HCT116 (cell line): ENCODE measurements at regions not wholly inside any gene's neighbourhood (a gene's known extent, or its start where the extent isn't known, plus 50 kb on each side); places are given as distances from the start of the nearest gene placed in this dataset.

ENCODE experiments used
- ATAC-seq: fragments of 200-7000 bp; cut with Tn5 transposase; 2 replicates; pipeline ENCODE4 v1.9.1; 2020; ENCODE audit warnings: mild to moderate bottlenecking, moderate library complexity
- BruUV-seq: library from RNA; stranded (reverse); fragments of 400-500 nt; replicated peaks from 2 replicates; lab custom pipeline; 2021; lab: Mats Ljungman, UMichigan
- CTCF ChIA-PET: fragments of 300-600 bp; sonication (Branson Sonifier 250); formaldehyde crosslinking; loops from one replicate; lab custom pipeline; 2021; ENCODE audit warnings: antibody characterized with exemption; lab: Charles Lee
- POLR2A ChIA-PET: fragments of 300-600, 350-600 bp; sonication (Branson Sonifier 250); formaldehyde crosslinking; loops from one replicate; lab custom pipeline; 2021; ENCODE audit warnings: antibody characterized with exemption; lab: Charles Lee
- RAD21 ChIA-PET, 2 experiments: fragments of 300-600 bp; sonication (Branson Sonifier 250); formaldehyde crosslinking; loops; one replicate each; lab custom pipeline; 2023; ENCODE audit warnings: low total read pairs in 2 of 2; ENCODE audit not compliant: uncharacterized antibody in 2 of 2, unreplicated experiment in 2 of 2, low non-redundant PET in 1 of 2; lab: Charles Lee
- DNase-seq: peaks from one replicate; pipeline ENCODE4 v3.0.0-alpha.2; 2010; ENCODE audit warnings: low read depth, low spot score
- H2AFZ ChIP-seq: fragments of 200-600 bp; shearing (Covaris generic), sonication (generic); 2 replicates; pipeline ENCODE4 v1.6.1; 2017; ENCODE audit warnings: low read depth, mixed run types, mixed read lengths, antibody characterized with exemption, low read length; ENCODE audit not compliant: poor library complexity, severe bottlenecking
- H3K27ac ChIP-seq: 2 replicates; pipeline ENCODE4 v1.5.1; 2012; ENCODE audit warnings: low read depth, low read length
- H3K27me3 ChIP-seq: fragments of 200-600 bp; sonication (generic); 2 replicates; pipeline ENCODE4 v1.6.1; 2016; ENCODE audit warnings: mixed run types, low read length, mixed read lengths; ENCODE audit not compliant: insufficient read depth
- H3K36me3 ChIP-seq, 2 experiments: fragments of 200-500 bp in 1 of 2; fragments of 200-600 bp in 1 of 2; sonication (Bioruptor generic) in 1 of 2; sonication (generic) in 1 of 2; 2 replicates each; pipeline versions ENCODE4 v1.5.1 to v1.6.1; 2014 to 2016; ENCODE audit warnings: low read length in 2 of 2, inconsistent platforms in 1 of 2, mixed read lengths in 1 of 2, mixed run types in 1 of 2; ENCODE audit not compliant: insufficient read depth in 2 of 2, control insufficient read depth in 1 of 2
- H3K4me1 ChIP-seq, 2 experiments: fragments of 200-600 bp in 1 of 2; sonication (generic) in 1 of 2; 2 replicates each; pipeline versions ENCODE4 v1.5.1 to v1.6.1; 2012 to 2017; ENCODE audit warnings: low read length in 2 of 2, inconsistent platforms in 1 of 2, mild to moderate bottlenecking in 1 of 2, mixed read lengths in 1 of 2, mixed run types in 1 of 2, moderate library complexity in 1 of 2; ENCODE audit not compliant: insufficient read depth in 2 of 2, control insufficient read depth in 1 of 2
- H3K4me2 ChIP-seq: fragments of 200-600 bp; sonication (generic); 2 replicates; pipeline ENCODE4 v1.6.1; 2017; ENCODE audit warnings: mixed run types, low read length, mixed read lengths
- H3K4me3 ChIP-seq, 2 experiments: fragments of 200-600 bp in 1 of 2; sonication (generic) in 1 of 2; replicated peaks in 1 of 2; 2 replicates each; pipeline ENCODE4 v1.5.1; 2011 to 2016; ENCODE audit warnings: low read length in 2 of 2, control low read depth in 1 of 2, low read depth in 1 of 2, mild to moderate bottlenecking in 1 of 2, mixed read lengths in 1 of 2, mixed run types in 1 of 2
- H3K79me2 ChIP-seq: fragments of 200-600 bp; sonication (generic); 2 replicates; pipeline ENCODE4 v1.6.1; 2017; ENCODE audit warnings: mild to moderate bottlenecking, mixed run types, low read length, moderate library complexity, mixed read lengths; ENCODE audit not compliant: insufficient read depth
- H3K9ac ChIP-seq: fragments of 200-600 bp; sonication (generic); 2 replicates; pipeline ENCODE4 v1.6.1; 2016; ENCODE audit warnings: low read length, mixed read lengths
- H3K9me2 ChIP-seq: fragments of 200-600 bp; sonication (generic), shearing (Covaris generic); 2 replicates; pipeline ENCODE4 v1.6.1; 2017; ENCODE audit warnings: mixed run types, mild to moderate bottlenecking, moderate library complexity; ENCODE audit not compliant: insufficient read depth
- H3K9me3 ChIP-seq, 2 experiments: fragments of 200-500 bp in 1 of 2; fragments of 200-600 bp in 1 of 2; sonication (Bioruptor generic) in 1 of 2; sonication (generic) in 1 of 2; 2 replicates each; pipeline ENCODE4 v1.6.1; 2014 to 2017; ENCODE audit warnings: low read length in 2 of 2, mixed read lengths in 2 of 2, inconsistent platforms in 1 of 2, low read depth in 1 of 2, mild to moderate bottlenecking in 1 of 2, mixed run types in 1 of 2, moderate library complexity in 1 of 2; ENCODE audit not compliant: control insufficient read depth in 1 of 2, insufficient read depth in 1 of 2
- H4K20me1 ChIP-seq: fragments of 200-600 bp; sonication (generic), shearing (Covaris generic); 2 replicates; pipeline ENCODE4 v1.6.1; 2017; ENCODE audit warnings: mixed run types, mild to moderate bottlenecking, moderate library complexity; ENCODE audit not compliant: insufficient read depth
- ELF1 ChIP-seq: IDR thresholded peaks from 2 replicates; pipeline ENCODE4 v1.6.1; 2012; ENCODE audit warnings: low read depth, borderline replicate concordance
- EZH2 ChIP-seq: fragments of 200-600 bp; sonication (generic); IDR thresholded peaks from 2 replicates; pipeline ENCODE4 v1.6.1; 2017; ENCODE audit warnings: antibody characterized with exemption, mixed run types
- EZH2phosphoT487 ChIP-seq: fragments of 200-600 bp; IDR thresholded peaks from 2 replicates; pipeline ENCODE4 v1.6.1; 2018; ENCODE audit warnings: antibody characterized with exemption, borderline replicate concordance
- POLR2AphosphoS5 ChIP-seq: IDR thresholded peaks from 2 replicates; pipeline ENCODE4 v1.6.1; 2011; ENCODE audit warnings: mild to moderate bottlenecking, low read depth, low read length, moderate library complexity
- RAD21 ChIP-seq: IDR thresholded peaks from 2 replicates; pipeline ENCODE4 v1.6.1; 2012; ENCODE audit warnings: low read depth, mild to moderate bottlenecking
- ZFX ChIP-seq: fragments of 450-650 bp; IDR thresholded peaks from 2 replicates; pipeline ENCODE4 v1.6.1; 2017
- intact Hi-C: fragments of 100-400 bp; cut with micrococcal nuclease; formaldehyde crosslinking; loops from 2 replicates; pipeline ENCODE4 v1.10.0; 2022
- TF ChIP-seq, protein P1 (sequence below): IDR thresholded peaks from 2 replicates; pipeline ENCODE4 v1.6.1; 2011; ENCODE audit warnings: mild to moderate bottlenecking, low read length, moderate library complexity; ENCODE audit not compliant: insufficient replicate concordance; ENCODE audit errors: extremely low read depth
- TF ChIP-seq, protein P2 (sequence below), 3 experiments: fragments of 200-600 bp in 1 of 3; sonication (generic) in 1 of 3; IDR thresholded peaks in 2 of 3; conservative IDR thresholded peaks in 1 of 3; 2 replicates each; pipeline ENCODE4 v1.5.1; 2012 to 2017; ENCODE audit warnings: low read depth in 2 of 3, low read length in 2 of 3, antibody characterized with exemption in 1 of 3, borderline replicate concordance in 1 of 3, control low read depth in 1 of 3, mild to moderate bottlenecking in 1 of 3, mixed read lengths in 1 of 3, mixed run types in 1 of 3, moderate library complexity in 1 of 3; ENCODE audit not compliant: insufficient read depth in 1 of 3

DNA sequence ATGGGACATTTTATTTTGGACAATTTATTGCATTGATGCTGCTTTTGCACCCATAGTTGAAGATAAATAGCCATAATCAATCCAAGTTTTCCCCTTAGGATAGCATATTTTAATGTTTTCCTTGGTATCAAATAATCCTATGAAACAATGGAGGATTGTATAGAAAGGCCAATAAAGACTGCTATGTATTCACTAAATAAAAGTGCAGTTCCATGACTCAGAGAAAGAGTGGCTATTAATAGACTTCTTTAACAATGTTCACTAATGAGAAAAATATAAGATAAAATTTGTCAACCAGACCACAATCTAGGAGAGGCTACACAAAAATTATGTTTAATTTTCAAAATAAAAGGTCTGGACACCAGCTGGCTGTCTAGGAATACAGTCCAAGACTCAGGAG, 560.9 kb upstream of the AGTR1 start:
- DNase-seq (no peak), ATAC-seq (no peak)
- Histone ChIP-seq H3K27me3 (no peaks in the 10 kb centered on the region), H3K4me2 (no peak overlapping the region), H3K36me3 (no peaks in the 10 kb centered on the region), H3K9ac (no peak overlapping the region), H3K9me2 (no peaks in the 10 kb centered on the region), H3K79me2 (no peaks in the 10 kb centered on the region), H3K27ac (no peak overlapping the region), H3K4me1 (peaks cover 0 to 7% of the 10 kb centered on the region in 2 experiments; a peak in 2 of 4 replicates), H3K4me3 (no peak overlapping the region), H3K9me3 (no peaks in the 10 kb centered on the region), H4K20me1 (no peaks in the 10 kb centered on the region), H2AFZ (no peak overlapping the region)
- POLR2A ChIA-PET = no interaction called here
- CTCF ChIA-PET = no interaction called here
- no TSS peak for BruUV-seq
- intact Hi-C loops = no loop called here
- TF ChIP-seq EZH2phosphoT487 (no peak), RAD21 (no peak), POLR2AphosphoS5 (no peak), ELF1 (no peak), EZH2 (no peak), ZFX (no peak)
- TF ChIP-seq, protein P1, sequence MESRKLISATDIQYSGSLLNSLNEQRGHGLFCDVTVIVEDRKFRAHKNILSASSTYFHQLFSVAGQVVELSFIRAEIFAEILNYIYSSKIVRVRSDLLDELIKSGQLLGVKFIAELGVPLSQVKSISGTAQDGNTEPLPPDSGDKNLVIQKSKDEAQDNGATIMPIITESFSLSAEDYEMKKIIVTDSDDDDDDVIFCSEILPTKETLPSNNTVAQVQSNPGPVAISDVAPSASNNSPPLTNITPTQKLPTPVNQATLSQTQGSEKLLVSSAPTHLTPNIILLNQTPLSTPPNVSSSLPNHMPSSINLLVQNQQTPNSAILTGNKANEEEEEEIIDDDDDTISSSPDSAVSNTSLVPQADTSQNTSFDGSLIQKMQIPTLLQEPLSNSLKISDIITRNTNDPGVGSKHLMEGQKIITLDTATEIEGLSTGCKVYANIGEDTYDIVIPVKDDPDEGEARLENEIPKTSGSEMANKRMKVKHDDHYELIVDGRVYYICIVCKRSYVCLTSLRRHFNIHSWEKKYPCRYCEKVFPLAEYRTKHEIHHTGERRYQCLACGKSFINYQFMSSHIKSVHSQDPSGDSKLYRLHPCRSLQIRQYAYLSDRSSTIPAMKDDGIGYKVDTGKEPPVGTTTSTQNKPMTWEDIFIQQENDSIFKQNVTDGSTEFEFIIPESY = no peak
- TF ChIP-seq, protein P2, sequence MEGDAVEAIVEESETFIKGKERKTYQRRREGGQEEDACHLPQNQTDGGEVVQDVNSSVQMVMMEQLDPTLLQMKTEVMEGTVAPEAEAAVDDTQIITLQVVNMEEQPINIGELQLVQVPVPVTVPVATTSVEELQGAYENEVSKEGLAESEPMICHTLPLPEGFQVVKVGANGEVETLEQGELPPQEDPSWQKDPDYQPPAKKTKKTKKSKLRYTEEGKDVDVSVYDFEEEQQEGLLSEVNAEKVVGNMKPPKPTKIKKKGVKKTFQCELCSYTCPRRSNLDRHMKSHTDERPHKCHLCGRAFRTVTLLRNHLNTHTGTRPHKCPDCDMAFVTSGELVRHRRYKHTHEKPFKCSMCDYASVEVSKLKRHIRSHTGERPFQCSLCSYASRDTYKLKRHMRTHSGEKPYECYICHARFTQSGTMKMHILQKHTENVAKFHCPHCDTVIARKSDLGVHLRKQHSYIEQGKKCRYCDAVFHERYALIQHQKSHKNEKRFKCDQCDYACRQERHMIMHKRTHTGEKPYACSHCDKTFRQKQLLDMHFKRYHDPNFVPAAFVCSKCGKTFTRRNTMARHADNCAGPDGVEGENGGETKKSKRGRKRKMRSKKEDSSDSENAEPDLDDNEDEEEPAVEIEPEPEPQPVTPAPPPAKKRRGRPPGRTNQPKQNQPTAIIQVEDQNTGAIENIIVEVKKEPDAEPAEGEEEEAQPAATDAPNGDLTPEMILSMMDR (IDR thresholded peaks at IDR 0.05 in 2 of 3, conservative IDR thresholded peaks at IDR 0.05 in 1 of 3; ENCODE audit: borderline replicate concordance in 1 of 3, insufficient read depth in 1 of 3, low read depth in 2 of 3, low read length in 2 of 3) = no peak
- RAD21 ChIA-PET = no interaction called here
